Spleen (tissue), 7 donors: ENCODE measurements at regions not wholly inside any gene's neighbourhood (a gene's known extent, or its start where the extent isn't known, plus 50 kb on each side); places are given as distances from the start of the nearest gene placed in this dataset.
"Not testable (repeated sequence)": the region's sequence is repeated elsewhere in the genome, so short reads cannot be mapped to it uniquely, and the experiment has no call there.

Source experiments
- CTCF ChIP-seq, 11 experiments: fragments of 200-600 bp in 7 of 11; fragments of 450-650 bp in 4 of 11; sonication (generic) in 4 of 11; IDR thresholded peaks in 8 of 11; conservative IDR thresholded peaks in 3 of 11; 1 replicate in 7 of 11; 2 replicates in 4 of 11; pipeline versions ENCODE4 v1.4.0 to v1.8.0; 2016 to 2021; ENCODE audit warnings: antibody characterized with exemption in 11 of 11, inconsistent platforms in 4 of 11, mild to moderate bottlenecking in 1 of 11
- POLR2A ChIP-seq, 3 donors: fragments of 450-650 bp; IDR thresholded peaks; one replicate each; pipeline ENCODE4 v1.5.1; 2017; ENCODE audit warnings: antibody characterized with exemption in 3 of 3, mild to moderate bottlenecking in 1 of 3
- POLR2AphosphoS5 ChIP-seq, 3 donors: sonication (generic); formaldehyde crosslinking; IDR thresholded peaks; one replicate each; pipeline ENCODE4 v1.5.1; 2017; ENCODE audit warnings: antibody characterized with exemption in 3 of 3
- donor health status: DM: no; HTN: no; CAD: no; lungs with moderate emphysema.
- donor health status: DM: no; HTN: no; CAD: no.
- donor health status: DM: no; HTN: no; CAD: no.

DNA sequence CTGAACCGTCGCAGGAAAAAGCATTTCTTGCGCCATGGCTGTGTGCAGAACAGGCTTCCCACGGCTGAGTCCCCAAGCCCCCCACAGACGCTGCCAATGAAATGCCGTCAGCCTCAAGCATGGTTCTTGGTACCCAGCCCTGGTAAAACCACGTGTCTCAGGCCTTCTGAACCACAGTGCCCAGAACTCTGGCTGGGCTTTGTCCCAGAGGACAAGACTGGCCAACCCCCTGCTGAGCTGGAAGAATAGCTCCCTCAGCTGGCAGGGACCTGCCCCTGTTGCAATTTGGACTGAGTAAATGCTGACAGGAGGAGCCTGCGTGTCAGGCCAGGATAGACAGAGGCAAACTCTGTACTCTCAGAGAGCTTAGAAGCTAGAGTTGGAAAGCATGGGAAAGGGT, 106.2 kb downstream of the TNFRSF13B start:
- TF ChIP-seq POLR2A (IDR thresholded peaks at IDR 0.05); CTCF (IDR thresholded peaks at IDR 0.05 in 8 of 11, conservative IDR thresholded peaks at IDR 0.05 in 3 of 11); POLR2AphosphoS5 (IDR thresholded peaks at IDR 0.05): not testable (repeated sequence)
